DOHH2 (cell line): ENCODE measurements at regions not wholly inside any gene's neighbourhood (a gene's known extent, or its start where the extent isn't known, plus 50 kb on each side); places are given as distances from the start of the nearest gene placed in this dataset.

Experiments used
- EZH2phosphoT487 ChIP-seq: fragments of 200-600 bp; sonication (generic); IDR thresholded peaks from 2 replicates; pipeline ENCODE4 v1.6.1; 2017; ENCODE audit warnings: borderline replicate concordance, mild to moderate bottlenecking, antibody characterized with exemption, low read length, moderate library complexity, mixed read lengths
- TF ChIP-seq, protein P1 (sequence below): fragments of 200-600 bp; sonication (generic); IDR thresholded peaks from one replicate; pipeline ENCODE4 v1.5.1; 2014; ENCODE audit warnings: antibody characterized with exemption, mild to moderate bottlenecking, low read depth, low read length; ENCODE audit not compliant: poor library complexity, severe bottlenecking

DNA sequence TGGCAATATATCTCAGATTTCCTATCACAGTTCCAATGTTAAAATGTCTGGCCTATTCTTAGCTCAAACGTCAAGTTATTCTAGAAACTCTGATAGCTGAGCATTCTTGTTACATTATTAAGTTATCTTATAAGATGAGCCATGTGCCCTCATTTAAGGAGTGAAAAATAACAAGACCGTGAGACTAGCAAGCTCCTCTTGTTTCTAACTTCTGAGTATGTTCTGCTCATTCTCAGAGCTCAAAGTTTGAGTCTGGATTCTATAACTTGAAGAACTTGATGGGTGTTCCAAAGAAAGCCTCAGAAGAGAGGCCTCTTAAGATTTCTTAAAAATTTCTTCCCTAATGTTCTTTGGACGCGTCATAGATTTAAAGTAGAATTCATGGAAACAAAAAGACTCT lies 215.2 kb downstream of the HTR7 start:
- TF ChIP-seq, protein P1, sequence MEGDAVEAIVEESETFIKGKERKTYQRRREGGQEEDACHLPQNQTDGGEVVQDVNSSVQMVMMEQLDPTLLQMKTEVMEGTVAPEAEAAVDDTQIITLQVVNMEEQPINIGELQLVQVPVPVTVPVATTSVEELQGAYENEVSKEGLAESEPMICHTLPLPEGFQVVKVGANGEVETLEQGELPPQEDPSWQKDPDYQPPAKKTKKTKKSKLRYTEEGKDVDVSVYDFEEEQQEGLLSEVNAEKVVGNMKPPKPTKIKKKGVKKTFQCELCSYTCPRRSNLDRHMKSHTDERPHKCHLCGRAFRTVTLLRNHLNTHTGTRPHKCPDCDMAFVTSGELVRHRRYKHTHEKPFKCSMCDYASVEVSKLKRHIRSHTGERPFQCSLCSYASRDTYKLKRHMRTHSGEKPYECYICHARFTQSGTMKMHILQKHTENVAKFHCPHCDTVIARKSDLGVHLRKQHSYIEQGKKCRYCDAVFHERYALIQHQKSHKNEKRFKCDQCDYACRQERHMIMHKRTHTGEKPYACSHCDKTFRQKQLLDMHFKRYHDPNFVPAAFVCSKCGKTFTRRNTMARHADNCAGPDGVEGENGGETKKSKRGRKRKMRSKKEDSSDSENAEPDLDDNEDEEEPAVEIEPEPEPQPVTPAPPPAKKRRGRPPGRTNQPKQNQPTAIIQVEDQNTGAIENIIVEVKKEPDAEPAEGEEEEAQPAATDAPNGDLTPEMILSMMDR: no peak
- no peak for TF ChIP-seq EZH2phosphoT487
